ENCODE measurements at regions not wholly inside any gene's neighbourhood (a gene's known extent, or its start where the extent isn't known, plus 50 kb on each side); places are given as distances from the start of the nearest gene placed in this dataset.

DNA sequence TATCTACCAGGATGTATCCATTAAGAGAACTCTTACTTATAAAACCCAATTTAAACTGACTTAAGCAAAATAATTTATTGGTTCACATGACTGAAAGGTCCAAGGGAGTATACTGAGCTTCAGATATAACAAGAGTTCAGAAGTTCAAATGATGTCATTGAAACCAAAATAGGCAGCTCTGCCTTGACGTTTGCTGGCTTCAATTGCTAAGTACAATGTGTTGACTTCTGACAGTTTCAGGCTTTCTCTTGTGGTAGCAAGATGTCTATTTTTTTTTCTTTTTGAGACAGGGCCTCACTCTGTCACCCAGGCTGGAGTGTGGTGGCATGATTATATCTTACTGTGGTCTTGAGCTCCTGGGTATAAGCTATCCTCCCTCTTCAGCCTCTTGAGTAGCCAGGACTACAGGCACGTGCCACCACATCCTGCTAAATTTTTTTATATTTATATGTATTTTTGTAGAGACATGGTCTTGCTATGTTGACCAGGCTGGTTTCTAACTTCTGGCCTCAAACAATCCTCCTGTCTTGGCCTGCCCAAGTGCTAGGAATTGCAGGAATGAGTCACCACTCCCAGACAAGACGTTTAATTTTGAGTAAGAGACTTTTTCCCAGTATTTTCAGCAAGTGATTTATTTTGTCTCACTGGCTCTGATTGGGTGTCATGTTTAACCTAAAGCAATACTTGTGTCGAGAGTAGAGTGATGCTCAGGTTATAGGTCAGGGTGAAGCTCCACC is 184.8 kb downstream of the NR4A2 start:
- DNase-seq (ENCODE audit: extremely low spot score), result peak; percentile 20
- Histone ChIP-seq H3K4me1 (ENCODE audit: insufficient read depth) (no peaks in the 10 kb centered on the region), H3K36me3 (ENCODE audit: insufficient read depth) (no peaks in the 10 kb centered on the region), H3K27ac (ENCODE audit: low read depth) (no peak overlapping the region), H3K4me3 (ENCODE audit: low read depth, low read length) (no peak overlapping the region)
- WGBS, result 41% methylated on average over 4 of the region's 4 CpGs

DNA sequence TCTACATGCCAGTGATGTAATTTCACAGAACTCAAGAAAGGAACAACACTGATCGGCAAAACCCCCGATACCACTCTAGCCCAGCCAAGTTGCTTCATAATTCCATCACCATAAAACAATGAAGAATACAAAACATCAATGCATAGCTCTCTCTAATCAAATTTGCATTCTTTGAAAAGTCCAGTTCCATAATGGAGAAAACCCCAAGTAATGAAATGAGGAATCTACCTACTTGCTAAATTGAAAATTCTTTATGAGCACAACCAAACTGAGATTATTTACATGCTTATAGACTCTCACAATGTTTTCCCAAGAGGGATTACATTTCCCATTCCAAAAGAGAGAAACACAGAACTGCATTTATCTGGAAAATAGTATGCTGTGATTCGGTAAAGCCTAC is 186.5 kb downstream of the NR4A2 start:
- 80% methylated on average over 3 of the region's 3 CpGs for WGBS
- no peak overlapping the region for H3K27ac ChIP-seq (ENCODE audit: low read depth)
- no peaks in the 10 kb centered on the region for H3K4me1 ChIP-seq (ENCODE audit: insufficient read depth)
- no peak overlapping the region for H3K4me3 ChIP-seq (ENCODE audit: low read depth, low read length)
- no peak for DNase-seq (ENCODE audit: extremely low spot score)
- no peaks in the 10 kb centered on the region for H3K36me3 ChIP-seq (ENCODE audit: insufficient read depth)

DNA sequence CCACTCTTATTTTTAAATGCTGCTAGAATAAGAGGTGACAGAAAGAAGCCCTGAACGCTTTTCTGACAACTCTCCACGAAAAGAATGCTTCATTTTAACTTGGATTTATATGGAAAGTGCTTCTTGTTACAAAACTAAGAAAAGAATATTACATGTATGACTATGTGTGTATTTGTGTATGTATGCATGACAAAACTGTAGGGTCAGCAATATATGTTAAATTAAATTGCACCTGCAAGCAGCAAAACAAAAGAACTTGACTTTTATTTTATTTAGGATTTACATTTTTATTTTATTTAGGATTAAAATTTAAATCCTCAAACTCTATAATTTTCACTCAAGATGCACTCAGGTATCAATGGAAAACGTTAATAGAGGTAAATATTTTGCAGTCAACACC is 187.1 kb downstream of the NR4A2 start:
- no peak overlapping the region for H3K27ac ChIP-seq (ENCODE audit: low read depth)
- H3K36me3 ChIP-seq (ENCODE audit: insufficient read depth), result no peaks in the 10 kb centered on the region
- no peaks in the 10 kb centered on the region for H3K4me1 ChIP-seq (ENCODE audit: insufficient read depth)
- DNase-seq (ENCODE audit: extremely low spot score), result no peak
- 64% methylated on average over 3 of the region's 3 CpGs for WGBS
- no peak overlapping the region for H3K4me3 ChIP-seq (ENCODE audit: low read depth, low read length)

DNA sequence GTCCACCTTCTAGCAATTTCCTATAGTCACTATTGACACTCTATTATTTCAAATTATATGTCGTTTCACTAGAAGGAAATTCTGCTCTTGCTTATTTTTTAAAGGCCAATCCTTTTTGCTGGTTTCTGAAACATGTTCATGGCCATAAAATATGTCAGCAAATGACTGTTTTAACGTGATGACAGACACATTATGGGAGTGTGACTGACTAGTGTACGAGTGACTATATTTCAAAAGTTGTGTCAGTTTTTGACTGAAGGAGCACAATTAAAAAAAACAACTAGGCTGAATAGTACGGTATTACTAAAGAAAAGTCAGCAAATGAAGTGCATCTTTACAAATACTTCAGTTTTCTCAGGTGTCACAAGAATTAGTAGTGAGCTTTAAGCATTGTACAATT is 196.0 kb downstream of the NR4A2 start:
- Histone ChIP-seq H3K4me1 (ENCODE audit: insufficient read depth) (no peaks in the 10 kb centered on the region), H3K4me3 (ENCODE audit: low read depth, low read length) (no peak overlapping the region), H3K36me3 (ENCODE audit: insufficient read depth) (no peaks in the 10 kb centered on the region), H3K27ac (ENCODE audit: low read depth) (no peak overlapping the region)
- no peak for DNase-seq (ENCODE audit: extremely low spot score)
- 63% methylated on average over 4 of the region's 4 CpGs for WGBS

DNA sequence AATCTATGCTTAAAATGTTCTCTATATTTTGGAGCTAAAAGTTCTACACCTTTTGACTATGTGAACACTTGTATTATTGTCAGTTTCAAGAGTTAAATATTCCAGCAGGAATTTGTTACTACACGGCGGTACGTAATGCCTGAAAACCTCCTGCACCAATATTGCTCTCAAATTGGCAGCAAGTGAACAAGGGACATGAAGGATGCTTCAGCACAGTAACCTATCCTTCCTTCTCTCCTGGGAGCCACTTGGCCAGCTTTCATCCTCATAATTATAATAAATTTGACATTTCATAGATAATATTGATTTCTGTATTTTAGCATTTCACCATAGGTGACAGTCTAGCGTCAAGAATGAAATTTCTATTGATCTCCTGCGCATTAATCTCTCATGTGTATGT is 197.6 kb downstream of the NR4A2 start:
- Histone ChIP-seq H3K4me3 (ENCODE audit: low read depth, low read length) (no peak overlapping the region), H3K4me1 (ENCODE audit: insufficient read depth) (no peaks in the 10 kb centered on the region), H3K36me3 (ENCODE audit: insufficient read depth) (no peaks in the 10 kb centered on the region), H3K27ac (ENCODE audit: low read depth) (no peak overlapping the region)
- WGBS, result 85% methylated on average over 5 of the region's 5 CpGs
- no peak for DNase-seq (ENCODE audit: extremely low spot score)

DNA sequence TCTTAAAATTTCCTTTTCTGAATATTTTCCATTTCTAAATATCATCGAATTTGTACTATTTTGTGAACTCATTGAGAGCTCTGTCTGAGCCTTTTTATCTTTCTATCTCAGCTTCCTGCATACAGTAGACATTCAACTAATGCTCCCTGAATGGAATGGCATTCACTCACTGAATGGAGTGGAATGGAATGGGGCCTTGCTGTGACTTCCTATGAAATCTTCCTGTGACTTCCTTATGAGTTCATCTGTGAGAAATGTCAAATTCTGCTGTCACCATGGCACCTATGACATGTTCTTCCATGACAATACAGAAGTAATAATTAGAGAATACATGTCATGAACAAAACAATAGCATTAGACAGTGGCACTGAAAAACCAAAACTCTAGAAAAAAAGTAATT is 199.6 kb downstream of the NR4A2 start:
- WGBS, result 73% methylated on average over 1 of the region's 1 CpG
- no peak for DNase-seq (ENCODE audit: extremely low spot score)
- H3K4me1 ChIP-seq (ENCODE audit: insufficient read depth), result no peaks in the 10 kb centered on the region
- no peak overlapping the region for H3K4me3 ChIP-seq (ENCODE audit: low read depth, low read length)
- no peaks in the 10 kb centered on the region for H3K36me3 ChIP-seq (ENCODE audit: insufficient read depth)
- H3K27ac ChIP-seq (ENCODE audit: low read depth), result no peak overlapping the region

DNA sequence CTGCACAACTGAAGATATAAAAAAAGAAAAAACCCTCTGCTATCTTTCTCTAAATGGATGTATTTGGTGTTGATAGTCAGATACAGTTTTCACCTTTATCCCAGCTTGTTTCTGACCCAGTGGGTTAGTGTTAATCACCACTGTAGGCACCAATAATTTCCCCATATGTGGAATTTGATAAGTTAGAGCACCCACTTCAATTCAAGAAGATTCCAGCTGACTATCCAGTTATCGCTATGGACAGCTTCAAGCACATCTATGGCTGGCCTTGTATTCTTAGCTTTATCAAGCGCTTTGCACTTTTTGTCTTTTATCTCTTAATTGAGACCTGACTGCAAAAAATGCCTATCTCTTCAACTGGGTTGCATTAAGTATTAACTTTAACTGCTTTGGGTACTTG is 200.4 kb downstream of the NR4A2 start:
- H3K4me1 ChIP-seq (ENCODE audit: insufficient read depth), result no peaks in the 10 kb centered on the region
- no peaks in the 10 kb centered on the region for H3K36me3 ChIP-seq (ENCODE audit: insufficient read depth)
- no peak overlapping the region for H3K27ac ChIP-seq (ENCODE audit: low read depth)
- 91% methylated on average over 2 of the region's 2 CpGs for WGBS
- H3K4me3 ChIP-seq (ENCODE audit: low read depth, low read length), result no peak overlapping the region
- DNase-seq (ENCODE audit: extremely low spot score), result no peak

DNA sequence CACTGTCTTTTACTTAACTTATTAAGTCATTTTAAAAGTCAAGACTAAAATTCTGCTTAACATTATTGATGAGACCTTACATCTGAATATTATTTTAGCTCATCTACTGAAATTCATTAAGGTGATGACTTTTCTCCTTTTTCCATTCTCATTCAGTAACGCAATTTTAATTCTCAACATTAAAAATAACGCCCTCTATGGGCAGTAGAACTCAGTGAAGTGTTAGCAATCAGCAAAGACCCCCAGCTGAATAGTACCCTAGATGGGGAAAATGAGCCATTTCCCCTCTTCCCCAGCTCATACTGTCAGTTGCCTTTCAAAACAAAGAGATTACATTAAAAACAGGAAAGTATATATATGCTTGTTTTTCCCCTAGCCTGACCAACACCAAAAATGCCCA is 203.3 kb downstream of the NR4A2 start:
- Histone ChIP-seq H3K36me3 (ENCODE audit: insufficient read depth) (no peaks in the 10 kb centered on the region), H3K4me1 (ENCODE audit: insufficient read depth) (no peaks in the 10 kb centered on the region), H3K4me3 (ENCODE audit: low read depth, low read length) (no peak overlapping the region), H3K27ac (ENCODE audit: low read depth) (no peak overlapping the region)
- 60% methylated on average over 2 of the region's 2 CpGs for WGBS
- DNase-seq (ENCODE audit: extremely low spot score), result no peak

DNA sequence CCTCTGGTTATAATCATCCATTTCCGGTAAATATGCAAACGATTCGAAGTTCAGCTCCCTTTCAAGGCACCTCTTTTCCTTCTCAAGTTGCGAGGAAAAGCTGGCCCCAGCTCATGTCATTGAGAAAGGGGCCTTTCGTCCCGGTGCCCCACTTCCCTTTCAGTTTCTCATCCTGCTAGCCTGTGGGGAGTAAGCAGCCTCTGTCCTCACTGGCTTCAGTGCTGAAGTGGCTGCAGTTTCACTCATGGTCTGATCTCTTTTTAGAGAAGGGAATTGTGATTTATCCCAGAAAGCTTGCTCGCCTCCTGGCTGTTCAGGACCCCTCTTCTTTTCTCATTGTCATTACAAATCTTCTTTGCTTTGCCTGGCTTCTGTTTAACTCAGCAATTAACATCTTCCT is 207.5 kb downstream of the NR4A2 start:
- H3K36me3 ChIP-seq (ENCODE audit: insufficient read depth), result no peaks in the 10 kb centered on the region
- no peak overlapping the region for H3K4me3 ChIP-seq (ENCODE audit: low read depth, low read length)
- no peak overlapping the region for H3K27ac ChIP-seq (ENCODE audit: low read depth)
- DNase-seq (ENCODE audit: extremely low spot score), result no peak
- 57% methylated on average over 7 of the region's 7 CpGs for WGBS
- no peaks in the 10 kb centered on the region for H3K4me1 ChIP-seq (ENCODE audit: insufficient read depth)

DNA sequence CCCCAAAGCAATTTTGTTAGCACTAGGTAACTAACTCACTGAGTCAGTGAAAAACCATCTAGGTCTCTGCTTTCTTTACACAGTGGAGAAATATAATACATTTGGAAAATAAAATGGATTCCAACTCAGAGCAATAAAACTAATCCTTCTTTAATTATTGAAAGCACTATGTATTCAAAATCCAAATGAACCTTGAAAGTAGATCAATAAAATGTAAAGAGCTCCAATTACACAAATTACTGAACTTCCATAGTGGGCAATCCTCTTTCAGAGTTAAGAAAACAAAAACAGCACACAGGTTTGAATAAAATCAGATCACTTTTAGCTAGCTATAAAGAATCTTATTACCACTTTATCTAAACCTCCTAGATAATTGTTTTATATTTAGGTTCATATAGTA is 208.1 kb downstream of the NR4A2 start:
- H3K4me3 ChIP-seq (ENCODE audit: low read depth, low read length), result no peak overlapping the region
- no peak overlapping the region for H3K27ac ChIP-seq (ENCODE audit: low read depth)
- DNase-seq (ENCODE audit: extremely low spot score), result no peak

DNA sequence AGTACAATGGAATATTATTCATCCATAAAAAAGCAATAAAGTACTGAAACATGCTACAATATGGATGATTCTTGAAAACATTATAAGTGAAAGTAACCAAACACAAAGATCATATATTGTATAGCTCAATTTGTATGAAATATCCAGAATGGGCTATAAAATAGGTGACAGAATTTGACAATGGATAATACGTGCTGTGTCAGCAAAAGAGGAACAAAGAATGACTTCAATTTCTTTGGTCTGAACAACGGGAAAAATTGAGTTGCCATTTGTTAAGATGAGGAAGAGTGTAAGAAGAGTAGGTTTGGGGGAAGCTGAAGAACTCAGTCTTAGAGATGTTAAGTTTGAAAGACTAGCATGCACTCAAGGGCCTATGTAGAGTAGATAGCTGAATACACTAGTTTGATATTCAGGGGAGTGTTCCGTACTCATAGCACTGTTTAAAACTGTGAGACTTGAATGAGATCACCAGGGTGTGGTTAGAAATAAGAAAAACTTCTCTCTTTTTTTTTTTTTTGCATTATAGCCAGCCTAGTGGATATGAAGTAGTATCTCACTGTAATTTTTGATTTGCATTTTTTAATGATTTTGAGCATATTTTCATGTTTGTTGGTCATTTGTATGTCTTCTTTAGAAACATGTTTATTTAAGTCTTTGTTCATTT is 213.6 kb downstream of the NR4A2 start:
- Histone ChIP-seq H3K36me3 (ENCODE audit: insufficient read depth) (no peaks in the 10 kb centered on the region), H3K4me1 (ENCODE audit: insufficient read depth) (no peaks in the 10 kb centered on the region), H3K4me3 (ENCODE audit: low read depth, low read length) (no peak overlapping the region), H3K27ac (ENCODE audit: low read depth) (no peak overlapping the region)
- WGBS, result 82% methylated on average over 3 of the region's 3 CpGs
- DNase-seq (ENCODE audit: extremely low spot score), result no peak

More for the DNA sequence above, 208.1 kb downstream of the NR4A2 start:
- H3K4me1 ChIP-seq (ENCODE audit: insufficient read depth), result no peaks in the 10 kb centered on the region
- H3K36me3 ChIP-seq (ENCODE audit: insufficient read depth), result no peaks in the 10 kb centered on the region

DNA sequence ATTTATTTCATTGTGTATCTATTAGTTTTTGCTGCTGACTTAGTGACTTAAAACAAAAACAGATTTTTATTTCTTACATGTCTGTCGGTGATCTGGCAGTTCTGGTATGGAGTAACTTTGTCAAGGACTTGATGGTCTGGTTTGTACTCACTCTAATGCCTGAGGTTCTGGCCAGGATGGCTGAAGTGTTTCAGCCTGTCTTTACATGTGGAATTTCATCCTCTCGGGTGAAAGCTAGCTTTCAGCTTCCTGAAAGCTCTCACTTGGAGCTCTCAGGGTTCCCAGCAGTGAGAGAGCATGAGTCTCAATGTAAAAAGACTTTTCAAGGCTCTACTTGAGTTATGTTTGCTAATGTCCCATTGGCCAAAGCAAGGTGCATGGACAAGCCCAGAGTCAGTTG is 216.4 kb downstream of the NR4A2 start:
- DNase-seq (ENCODE audit: extremely low spot score), result no peak
- Histone ChIP-seq H3K4me1 (ENCODE audit: insufficient read depth) (no peaks in the 10 kb centered on the region), H3K4me3 (ENCODE audit: low read depth, low read length) (no peak overlapping the region), H3K36me3 (ENCODE audit: insufficient read depth) (no peaks in the 10 kb centered on the region), H3K27ac (ENCODE audit: low read depth) (no peak overlapping the region)
- WGBS, result 61% methylated on average over 2 of the region's 2 CpGs

DNA sequence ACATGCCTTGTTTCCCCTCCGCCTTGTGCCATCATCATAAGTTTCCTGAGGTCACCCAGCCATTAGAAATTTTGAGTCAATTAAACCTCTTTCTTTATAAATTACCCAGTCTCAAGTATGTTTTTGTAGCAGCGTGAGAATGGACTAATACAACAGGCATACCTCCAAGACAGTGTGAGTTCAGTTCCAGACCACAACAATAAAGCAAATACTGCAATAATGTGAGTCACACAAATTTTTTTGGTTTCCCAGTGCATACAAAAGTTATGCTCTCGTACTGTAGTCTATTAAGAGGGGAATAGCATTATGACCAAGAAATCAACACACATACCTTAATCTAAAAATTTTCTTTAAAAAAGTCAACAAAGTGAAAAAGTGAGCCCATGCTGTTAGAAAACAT is 217.2 kb downstream of the NR4A2 start:
- Histone ChIP-seq H3K36me3 (ENCODE audit: insufficient read depth) (no peaks in the 10 kb centered on the region), H3K27ac (ENCODE audit: low read depth) (no peak overlapping the region), H3K4me1 (ENCODE audit: insufficient read depth) (no peaks in the 10 kb centered on the region), H3K4me3 (ENCODE audit: low read depth, low read length) (no peak overlapping the region)
- 76% methylated on average over 3 of the region's 3 CpGs for WGBS
- no peak for DNase-seq (ENCODE audit: extremely low spot score)

DNA sequence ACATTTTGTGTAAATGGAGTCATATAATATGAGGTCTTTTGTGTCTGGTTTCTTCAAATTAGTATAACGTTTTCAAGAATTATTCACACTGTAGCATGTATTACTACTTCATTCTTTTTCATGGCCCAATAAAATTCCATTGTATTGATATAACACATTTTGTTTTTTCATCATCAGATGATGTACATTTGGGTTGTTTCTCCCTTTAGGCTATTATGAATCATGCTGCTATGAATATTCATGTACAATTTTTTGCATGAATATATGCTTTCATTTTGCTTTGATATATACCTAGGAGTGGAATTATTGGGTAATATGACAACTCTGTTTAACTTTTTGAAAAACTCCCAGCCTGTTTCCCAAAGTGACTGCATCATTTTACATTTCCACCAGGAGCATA is 220.2 kb downstream of the NR4A2 start:
- Histone ChIP-seq H3K27ac (ENCODE audit: low read depth) (no peak overlapping the region), H3K4me1 (ENCODE audit: insufficient read depth) (no peaks in the 10 kb centered on the region), H3K4me3 (ENCODE audit: low read depth, low read length) (no peak overlapping the region), H3K36me3 (ENCODE audit: insufficient read depth) (no peaks in the 10 kb centered on the region)
- WGBS, result 71% methylated on average over 1 of the region's 1 CpG
- DNase-seq (ENCODE audit: extremely low spot score), result no peak
